Hepatocyte (in vitro differentiated cells): ENCODE measurements at regions not wholly inside any gene's neighbourhood (a gene's known extent, or its start where the extent isn't known, plus 50 kb on each side); places are given as distances from the start of the nearest gene placed in this dataset.

Experiments
- CTCF ChIP-seq: fragments of 200-600 bp; sonication (generic); IDR thresholded peaks from 2 replicates; pipeline ENCODE4 v1.5.1; 2016; ENCODE audit warnings: antibody characterized with exemption, mild to moderate bottlenecking; ENCODE audit not compliant: poor library complexity
- EZH2 ChIP-seq: fragments of 200-600 bp; sonication (generic); IDR thresholded peaks from 2 replicates; pipeline ENCODE4 v1.6.1; 2016; ENCODE audit warnings: antibody characterized with exemption, mild to moderate bottlenecking, borderline replicate concordance

- no peak for TF ChIP-seq CTCF
- no peak for TF ChIP-seq EZH2
Measured at GRCh38 chr3:148455098-148455497, 242.6 kb upstream of the AGTR1 start.
